ENCODE measurements at regions not wholly inside any gene's neighbourhood (a gene's known extent, or its start where the extent isn't known, plus 50 kb on each side); places are given as distances from the start of the nearest gene placed in this dataset.

DNA sequence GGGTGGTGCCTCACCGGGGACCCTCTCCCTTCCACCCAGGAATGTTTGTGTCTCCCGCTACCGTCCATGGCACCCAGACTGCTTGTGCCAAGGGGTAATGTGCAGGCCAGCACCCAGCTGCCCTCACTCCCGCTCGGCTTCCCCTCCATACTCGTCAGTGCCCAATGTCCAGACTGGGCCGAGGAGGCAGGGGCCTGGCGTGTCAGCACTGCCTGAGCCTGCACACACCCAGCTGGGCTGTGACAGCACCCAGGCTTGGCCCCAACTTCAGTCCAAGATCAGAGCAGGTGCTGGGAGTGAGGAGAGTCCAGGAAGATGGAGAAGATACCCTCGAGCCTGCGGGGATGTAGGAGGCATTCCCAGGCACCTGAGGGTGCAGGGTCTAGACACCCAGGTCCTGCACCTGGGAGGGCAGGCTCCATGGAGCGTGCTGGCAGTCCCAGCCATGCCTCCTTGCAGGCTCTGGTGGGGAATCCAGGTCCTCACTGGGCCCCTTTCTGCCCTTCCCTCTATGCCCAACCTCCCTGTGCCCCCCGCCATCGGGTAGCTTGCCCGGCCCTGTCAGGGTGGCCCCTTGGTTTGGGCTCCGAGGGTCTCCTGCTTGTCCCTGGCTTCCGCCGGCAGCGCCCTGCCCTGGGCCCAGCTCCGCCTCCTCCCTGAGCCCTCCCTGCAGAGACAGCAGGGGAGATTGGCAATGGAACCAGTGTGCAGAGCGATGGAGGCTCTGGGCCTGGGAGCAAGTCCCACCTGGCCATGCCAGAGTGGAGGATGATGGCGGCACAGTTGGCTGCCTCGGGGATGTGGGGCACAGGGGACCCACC lies 250.8 kb upstream of the EDIL3 start (continued):
- TF ChIP-seq, protein P1, sequence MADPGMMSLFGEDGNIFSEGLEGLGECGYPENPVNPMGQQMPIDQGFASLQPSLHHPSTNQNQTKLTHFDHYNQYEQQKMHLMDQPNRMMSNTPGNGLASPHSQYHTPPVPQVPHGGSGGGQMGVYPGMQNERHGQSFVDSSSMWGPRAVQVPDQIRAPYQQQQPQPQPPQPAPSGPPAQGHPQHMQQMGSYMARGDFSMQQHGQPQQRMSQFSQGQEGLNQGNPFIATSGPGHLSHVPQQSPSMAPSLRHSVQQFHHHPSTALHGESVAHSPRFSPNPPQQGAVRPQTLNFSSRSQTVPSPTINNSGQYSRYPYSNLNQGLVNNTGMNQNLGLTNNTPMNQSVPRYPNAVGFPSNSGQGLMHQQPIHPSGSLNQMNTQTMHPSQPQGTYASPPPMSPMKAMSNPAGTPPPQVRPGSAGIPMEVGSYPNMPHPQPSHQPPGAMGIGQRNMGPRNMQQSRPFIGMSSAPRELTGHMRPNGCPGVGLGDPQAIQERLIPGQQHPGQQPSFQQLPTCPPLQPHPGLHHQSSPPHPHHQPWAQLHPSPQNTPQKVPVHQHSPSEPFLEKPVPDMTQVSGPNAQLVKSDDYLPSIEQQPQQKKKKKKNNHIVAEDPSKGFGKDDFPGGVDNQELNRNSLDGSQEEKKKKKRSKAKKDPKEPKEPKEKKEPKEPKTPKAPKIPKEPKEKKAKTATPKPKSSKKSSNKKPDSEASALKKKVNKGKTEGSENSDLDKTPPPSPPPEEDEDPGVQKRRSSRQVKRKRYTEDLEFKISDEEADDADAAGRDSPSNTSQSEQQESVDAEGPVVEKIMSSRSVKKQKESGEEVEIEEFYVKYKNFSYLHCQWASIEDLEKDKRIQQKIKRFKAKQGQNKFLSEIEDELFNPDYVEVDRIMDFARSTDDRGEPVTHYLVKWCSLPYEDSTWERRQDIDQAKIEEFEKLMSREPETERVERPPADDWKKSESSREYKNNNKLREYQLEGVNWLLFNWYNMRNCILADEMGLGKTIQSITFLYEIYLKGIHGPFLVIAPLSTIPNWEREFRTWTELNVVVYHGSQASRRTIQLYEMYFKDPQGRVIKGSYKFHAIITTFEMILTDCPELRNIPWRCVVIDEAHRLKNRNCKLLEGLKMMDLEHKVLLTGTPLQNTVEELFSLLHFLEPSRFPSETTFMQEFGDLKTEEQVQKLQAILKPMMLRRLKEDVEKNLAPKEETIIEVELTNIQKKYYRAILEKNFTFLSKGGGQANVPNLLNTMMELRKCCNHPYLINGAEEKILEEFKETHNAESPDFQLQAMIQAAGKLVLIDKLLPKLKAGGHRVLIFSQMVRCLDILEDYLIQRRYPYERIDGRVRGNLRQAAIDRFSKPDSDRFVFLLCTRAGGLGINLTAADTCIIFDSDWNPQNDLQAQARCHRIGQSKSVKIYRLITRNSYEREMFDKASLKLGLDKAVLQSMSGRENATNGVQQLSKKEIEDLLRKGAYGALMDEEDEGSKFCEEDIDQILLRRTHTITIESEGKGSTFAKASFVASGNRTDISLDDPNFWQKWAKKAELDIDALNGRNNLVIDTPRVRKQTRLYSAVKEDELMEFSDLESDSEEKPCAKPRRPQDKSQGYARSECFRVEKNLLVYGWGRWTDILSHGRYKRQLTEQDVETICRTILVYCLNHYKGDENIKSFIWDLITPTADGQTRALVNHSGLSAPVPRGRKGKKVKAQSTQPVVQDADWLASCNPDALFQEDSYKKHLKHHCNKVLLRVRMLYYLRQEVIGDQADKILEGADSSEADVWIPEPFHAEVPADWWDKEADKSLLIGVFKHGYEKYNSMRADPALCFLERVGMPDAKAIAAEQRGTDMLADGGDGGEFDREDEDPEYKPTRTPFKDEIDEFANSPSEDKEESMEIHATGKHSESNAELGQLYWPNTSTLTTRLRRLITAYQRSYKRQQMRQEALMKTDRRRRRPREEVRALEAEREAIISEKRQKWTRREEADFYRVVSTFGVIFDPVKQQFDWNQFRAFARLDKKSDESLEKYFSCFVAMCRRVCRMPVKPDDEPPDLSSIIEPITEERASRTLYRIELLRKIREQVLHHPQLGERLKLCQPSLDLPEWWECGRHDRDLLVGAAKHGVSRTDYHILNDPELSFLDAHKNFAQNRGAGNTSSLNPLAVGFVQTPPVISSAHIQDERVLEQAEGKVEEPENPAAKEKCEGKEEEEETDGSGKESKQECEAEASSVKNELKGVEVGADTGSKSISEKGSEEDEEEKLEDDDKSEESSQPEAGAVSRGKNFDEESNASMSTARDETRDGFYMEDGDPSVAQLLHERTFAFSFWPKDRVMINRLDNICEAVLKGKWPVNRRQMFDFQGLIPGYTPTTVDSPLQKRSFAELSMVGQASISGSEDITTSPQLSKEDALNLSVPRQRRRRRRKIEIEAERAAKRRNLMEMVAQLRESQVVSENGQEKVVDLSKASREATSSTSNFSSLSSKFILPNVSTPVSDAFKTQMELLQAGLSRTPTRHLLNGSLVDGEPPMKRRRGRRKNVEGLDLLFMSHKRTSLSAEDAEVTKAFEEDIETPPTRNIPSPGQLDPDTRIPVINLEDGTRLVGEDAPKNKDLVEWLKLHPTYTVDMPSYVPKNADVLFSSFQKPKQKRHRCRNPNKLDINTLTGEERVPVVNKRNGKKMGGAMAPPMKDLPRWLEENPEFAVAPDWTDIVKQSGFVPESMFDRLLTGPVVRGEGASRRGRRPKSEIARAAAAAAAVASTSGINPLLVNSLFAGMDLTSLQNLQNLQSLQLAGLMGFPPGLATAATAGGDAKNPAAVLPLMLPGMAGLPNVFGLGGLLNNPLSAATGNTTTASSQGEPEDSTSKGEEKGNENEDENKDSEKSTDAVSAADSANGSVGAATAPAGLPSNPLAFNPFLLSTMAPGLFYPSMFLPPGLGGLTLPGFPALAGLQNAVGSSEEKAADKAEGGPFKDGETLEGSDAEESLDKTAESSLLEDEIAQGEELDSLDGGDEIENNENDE (IDR thresholded peaks at IDR 0.05; ENCODE audit: insufficient replicate concordance, low read length) = no peak
- TF ChIP-seq RBBP5 (IDR thresholded peaks at IDR 0.05; ENCODE audit: borderline replicate concordance, low read depth, low read length) (no peak), SUZ12 (IDR thresholded peaks at IDR 0.05; ENCODE audit: low read length) (no peak), ATF2 (IDR thresholded peaks at IDR 0.05; ENCODE audit: low read length) (no peak), CREB1 (IDR thresholded peaks at IDR 0.05) (no peak), ZNF274 (IDR thresholded peaks at IDR 0.05; ENCODE audit: borderline replicate concordance, extremely low read depth, low read length) (no peak), SIN3A (conservative IDR thresholded peaks at IDR 0.05 in 1 of 2, IDR thresholded peaks at IDR 0.05 in 1 of 2; ENCODE audit: low read depth in 1 of 2, low read length in 2 of 2) (no peak), MAFK (IDR thresholded peaks at IDR 0.05; ENCODE audit: low read depth, low read length) (no peak)

All from H1 (cell line).